ENCODE measurements at regions not wholly inside any gene's neighbourhood (a gene's known extent, or its start where the extent isn't known, plus 50 kb on each side); places are given as distances from the start of the nearest gene placed in this dataset.

DNA sequence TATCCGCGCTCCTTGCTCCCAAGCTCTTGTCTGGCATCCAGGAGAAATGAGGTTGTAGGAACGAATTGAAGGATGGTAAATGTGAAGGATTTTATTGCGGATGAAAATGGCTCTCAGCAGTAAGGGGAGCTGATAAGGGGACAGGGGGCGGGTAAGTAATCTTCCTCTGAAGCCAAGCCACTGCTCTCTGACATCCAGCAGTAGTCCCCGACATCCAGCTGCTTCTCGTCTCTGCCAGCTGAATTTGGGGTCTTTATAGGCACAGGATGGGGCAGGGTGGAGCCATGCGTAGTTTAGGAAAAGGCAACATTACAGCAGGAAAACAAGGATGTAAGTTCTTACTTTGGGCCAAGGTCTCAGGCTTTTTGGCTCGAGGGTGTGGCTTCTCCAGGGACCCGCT is 1370.1 kb upstream of the RAG2 start:
- TF ChIP-seq, protein P1, sequence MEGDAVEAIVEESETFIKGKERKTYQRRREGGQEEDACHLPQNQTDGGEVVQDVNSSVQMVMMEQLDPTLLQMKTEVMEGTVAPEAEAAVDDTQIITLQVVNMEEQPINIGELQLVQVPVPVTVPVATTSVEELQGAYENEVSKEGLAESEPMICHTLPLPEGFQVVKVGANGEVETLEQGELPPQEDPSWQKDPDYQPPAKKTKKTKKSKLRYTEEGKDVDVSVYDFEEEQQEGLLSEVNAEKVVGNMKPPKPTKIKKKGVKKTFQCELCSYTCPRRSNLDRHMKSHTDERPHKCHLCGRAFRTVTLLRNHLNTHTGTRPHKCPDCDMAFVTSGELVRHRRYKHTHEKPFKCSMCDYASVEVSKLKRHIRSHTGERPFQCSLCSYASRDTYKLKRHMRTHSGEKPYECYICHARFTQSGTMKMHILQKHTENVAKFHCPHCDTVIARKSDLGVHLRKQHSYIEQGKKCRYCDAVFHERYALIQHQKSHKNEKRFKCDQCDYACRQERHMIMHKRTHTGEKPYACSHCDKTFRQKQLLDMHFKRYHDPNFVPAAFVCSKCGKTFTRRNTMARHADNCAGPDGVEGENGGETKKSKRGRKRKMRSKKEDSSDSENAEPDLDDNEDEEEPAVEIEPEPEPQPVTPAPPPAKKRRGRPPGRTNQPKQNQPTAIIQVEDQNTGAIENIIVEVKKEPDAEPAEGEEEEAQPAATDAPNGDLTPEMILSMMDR (IDR thresholded peaks at IDR 0.05): no peak
- no peak for TF ChIP-seq POLR2A (IDR thresholded peaks at IDR 0.05)

All from uterus (tissue), 2 donors.